GM12878 (cell line): ENCODE measurements at regions not wholly inside any gene's neighbourhood (a gene's known extent, or its start where the extent isn't known, plus 50 kb on each side); places are given as distances from the start of the nearest gene placed in this dataset.

Experiments used
- ATF7 ChIP-seq: fragments of 450-650 bp; IDR thresholded peaks from 2 replicates; pipeline ENCODE4 v1.6.1; 2016; ENCODE audit warnings: low read depth, mild to moderate bottlenecking
- MTA3 ChIP-seq: IDR thresholded peaks from 2 replicates; pipeline ENCODE4 v1.6.1; 2012; ENCODE audit warnings: low read length, inconsistent platforms, borderline replicate concordance
- NR2C2 ChIP-seq: IDR thresholded peaks from 2 replicates; pipeline ENCODE4 v1.6.1; 2011; ENCODE audit warnings: borderline replicate concordance, low read depth; ENCODE audit not compliant: control insufficient read depth, insufficient read length
- TCF12 ChIP-seq: IDR thresholded peaks from 2 replicates; pipeline ENCODE4 v1.6.1; 2011; ENCODE audit warnings: low read depth, mild to moderate bottlenecking, low read length
- TF ChIP-seq, protein P1 (sequence below), 3 experiments: IDR thresholded peaks in 2 of 3; conservative IDR thresholded peaks in 1 of 3; 2 replicates each; pipeline ENCODE4 v1.5.1; 2011; ENCODE audit warnings: low read depth in 3 of 3, low read length in 3 of 3, mild to moderate bottlenecking in 3 of 3, control low read depth in 2 of 3, moderate library complexity in 2 of 3, inconsistent platforms in 1 of 3, mixed read lengths in 1 of 3; ENCODE audit not compliant: control insufficient read depth in 2 of 3, insufficient read depth in 1 of 3; ENCODE audit errors: extremely low read depth in 1 of 3
- TF ChIP-seq, protein P2 (sequence below): IDR thresholded peaks from 2 replicates; pipeline ENCODE4 v1.6.1; 2012; ENCODE audit warnings: low read depth, low read length, improper control_type of control experiment
- TF ChIP-seq, protein P3 (sequence below): fragments of 450-650 bp; formaldehyde crosslinking; IDR thresholded peaks from 2 replicates; pipeline ENCODE4 v1.5.0; 2022; ENCODE audit warnings: mild to moderate bottlenecking, missing genetic modification characterization
- TF ChIP-seq, protein P4 (sequence below): fragments of 450-650 bp; IDR thresholded peaks from 2 replicates; pipeline ENCODE4 v1.6.1; 2017; ENCODE audit warnings: mild to moderate bottlenecking, moderate library complexity

DNA sequence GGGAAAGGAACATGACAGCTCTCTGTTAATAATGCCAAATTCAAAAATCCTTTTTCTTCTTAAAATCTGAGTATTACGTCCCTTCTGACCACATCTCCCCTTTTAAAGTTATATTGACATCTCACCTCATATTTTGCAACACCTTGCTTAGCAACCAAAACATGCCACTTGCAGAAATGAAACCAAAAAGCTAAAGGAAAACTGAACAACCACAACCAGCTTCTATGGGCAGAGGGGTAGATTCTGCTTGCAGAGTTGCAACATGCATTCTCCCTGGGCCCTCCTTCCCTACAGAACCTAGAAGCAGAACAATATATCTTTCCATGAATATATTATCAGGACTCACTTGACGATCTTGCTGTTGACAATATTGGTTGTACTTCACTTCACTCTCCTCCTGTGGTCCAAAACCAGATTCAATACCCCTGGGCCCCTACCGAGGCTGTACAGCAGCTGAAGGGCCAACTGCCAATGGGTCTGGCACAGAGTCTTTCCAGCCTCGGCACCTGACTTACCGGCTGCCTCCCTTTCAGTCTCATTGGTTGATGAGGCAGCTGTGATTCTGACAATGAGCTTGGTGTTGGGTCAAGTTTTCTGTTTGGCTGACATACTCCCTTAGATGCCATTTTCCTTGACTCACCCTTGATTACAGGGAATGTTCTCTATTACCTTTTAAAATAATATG, 616.6 kb downstream of the ZEB2 start (continued):
- TF ChIP-seq ATF7 (no peak), TCF12 (no peak), MTA3 (no peak), NR2C2 (no peak)
- TF ChIP-seq, protein P1, sequence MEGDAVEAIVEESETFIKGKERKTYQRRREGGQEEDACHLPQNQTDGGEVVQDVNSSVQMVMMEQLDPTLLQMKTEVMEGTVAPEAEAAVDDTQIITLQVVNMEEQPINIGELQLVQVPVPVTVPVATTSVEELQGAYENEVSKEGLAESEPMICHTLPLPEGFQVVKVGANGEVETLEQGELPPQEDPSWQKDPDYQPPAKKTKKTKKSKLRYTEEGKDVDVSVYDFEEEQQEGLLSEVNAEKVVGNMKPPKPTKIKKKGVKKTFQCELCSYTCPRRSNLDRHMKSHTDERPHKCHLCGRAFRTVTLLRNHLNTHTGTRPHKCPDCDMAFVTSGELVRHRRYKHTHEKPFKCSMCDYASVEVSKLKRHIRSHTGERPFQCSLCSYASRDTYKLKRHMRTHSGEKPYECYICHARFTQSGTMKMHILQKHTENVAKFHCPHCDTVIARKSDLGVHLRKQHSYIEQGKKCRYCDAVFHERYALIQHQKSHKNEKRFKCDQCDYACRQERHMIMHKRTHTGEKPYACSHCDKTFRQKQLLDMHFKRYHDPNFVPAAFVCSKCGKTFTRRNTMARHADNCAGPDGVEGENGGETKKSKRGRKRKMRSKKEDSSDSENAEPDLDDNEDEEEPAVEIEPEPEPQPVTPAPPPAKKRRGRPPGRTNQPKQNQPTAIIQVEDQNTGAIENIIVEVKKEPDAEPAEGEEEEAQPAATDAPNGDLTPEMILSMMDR (IDR thresholded peaks at IDR 0.05 in 2 of 3, conservative IDR thresholded peaks at IDR 0.05 in 1 of 3; ENCODE audit: control insufficient read depth in 2 of 3, extremely low read depth in 1 of 3, insufficient read depth in 1 of 3, low read depth in 3 of 3, low read length in 3 of 3): no peak
- TF ChIP-seq, protein P2, sequence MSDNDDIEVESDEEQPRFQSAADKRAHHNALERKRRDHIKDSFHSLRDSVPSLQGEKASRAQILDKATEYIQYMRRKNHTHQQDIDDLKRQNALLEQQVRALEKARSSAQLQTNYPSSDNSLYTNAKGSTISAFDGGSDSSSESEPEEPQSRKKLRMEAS: no peak
- TF ChIP-seq, protein P3, sequence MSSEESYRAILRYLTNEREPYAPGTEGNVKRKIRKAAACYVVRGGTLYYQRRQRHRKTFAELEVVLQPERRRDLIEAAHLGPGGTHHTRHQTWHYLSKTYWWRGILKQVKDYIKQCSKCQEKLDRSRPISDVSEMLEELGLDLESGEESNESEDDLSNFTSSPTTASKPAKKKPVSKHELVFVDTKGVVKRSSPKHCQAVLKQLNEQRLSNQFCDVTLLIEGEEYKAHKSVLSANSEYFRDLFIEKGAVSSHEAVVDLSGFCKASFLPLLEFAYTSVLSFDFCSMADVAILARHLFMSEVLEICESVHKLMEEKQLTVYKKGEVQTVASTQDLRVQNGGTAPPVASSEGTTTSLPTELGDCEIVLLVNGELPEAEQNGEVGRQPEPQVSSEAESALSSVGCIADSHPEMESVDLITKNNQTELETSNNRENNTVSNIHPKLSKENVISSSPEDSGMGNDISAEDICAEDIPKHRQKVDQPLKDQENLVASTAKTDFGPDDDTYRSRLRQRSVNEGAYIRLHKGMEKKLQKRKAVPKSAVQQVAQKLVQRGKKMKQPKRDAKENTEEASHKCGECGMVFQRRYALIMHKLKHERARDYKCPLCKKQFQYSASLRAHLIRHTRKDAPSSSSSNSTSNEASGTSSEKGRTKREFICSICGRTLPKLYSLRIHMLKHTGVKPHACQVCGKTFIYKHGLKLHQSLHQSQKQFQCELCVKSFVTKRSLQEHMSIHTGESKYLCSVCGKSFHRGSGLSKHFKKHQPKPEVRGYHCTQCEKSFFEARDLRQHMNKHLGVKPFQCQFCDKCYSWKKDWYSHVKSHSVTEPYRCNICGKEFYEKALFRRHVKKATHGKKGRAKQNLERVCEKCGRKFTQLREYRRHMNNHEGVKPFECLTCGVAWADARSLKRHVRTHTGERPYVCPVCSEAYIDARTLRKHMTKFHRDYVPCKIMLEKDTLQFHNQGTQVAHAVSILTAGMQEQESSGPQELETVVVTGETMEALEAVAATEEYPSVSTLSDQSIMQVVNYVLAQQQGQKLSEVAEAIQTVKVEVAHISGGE (CRISPR knock-in tag): no peak
- TF ChIP-seq, protein P4, sequence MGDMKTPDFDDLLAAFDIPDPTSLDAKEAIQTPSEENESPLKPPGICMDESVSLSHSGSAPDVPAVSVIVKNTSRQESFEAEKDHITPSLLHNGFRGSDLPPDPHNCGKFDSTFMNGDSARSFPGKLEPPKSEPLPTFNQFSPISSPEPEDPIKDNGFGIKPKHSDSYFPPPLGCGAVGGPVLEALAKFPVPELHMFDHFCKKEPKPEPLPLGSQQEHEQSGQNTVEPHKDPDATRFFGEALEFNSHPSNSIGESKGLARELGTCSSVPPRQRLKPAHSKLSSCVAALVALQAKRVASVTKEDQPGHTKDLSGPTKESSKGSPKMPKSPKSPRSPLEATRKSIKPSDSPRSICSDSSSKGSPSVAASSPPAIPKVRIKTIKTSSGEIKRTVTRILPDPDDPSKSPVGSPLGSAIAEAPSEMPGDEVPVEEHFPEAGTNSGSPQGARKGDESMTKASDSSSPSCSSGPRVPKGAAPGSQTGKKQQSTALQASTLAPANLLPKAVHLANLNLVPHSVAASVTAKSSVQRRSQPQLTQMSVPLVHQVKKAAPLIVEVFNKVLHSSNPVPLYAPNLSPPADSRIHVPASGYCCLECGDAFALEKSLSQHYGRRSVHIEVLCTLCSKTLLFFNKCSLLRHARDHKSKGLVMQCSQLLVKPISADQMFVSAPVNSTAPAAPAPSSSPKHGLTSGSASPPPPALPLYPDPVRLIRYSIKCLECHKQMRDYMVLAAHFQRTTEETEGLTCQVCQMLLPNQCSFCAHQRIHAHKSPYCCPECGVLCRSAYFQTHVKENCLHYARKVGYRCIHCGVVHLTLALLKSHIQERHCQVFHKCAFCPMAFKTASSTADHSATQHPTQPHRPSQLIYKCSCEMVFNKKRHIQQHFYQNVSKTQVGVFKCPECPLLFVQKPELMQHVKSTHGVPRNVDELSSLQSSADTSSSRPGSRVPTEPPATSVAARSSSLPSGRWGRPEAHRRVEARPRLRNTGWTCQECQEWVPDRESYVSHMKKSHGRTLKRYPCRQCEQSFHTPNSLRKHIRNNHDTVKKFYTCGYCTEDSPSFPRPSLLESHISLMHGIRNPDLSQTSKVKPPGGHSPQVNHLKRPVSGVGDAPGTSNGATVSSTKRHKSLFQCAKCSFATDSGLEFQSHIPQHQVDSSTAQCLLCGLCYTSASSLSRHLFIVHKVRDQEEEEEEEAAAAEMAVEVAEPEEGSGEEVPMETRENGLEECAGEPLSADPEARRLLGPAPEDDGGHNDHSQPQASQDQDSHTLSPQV: no peak
